HFFc6 (cell line): ENCODE measurements at regions not wholly inside any gene's neighbourhood (a gene's known extent, or its start where the extent isn't known, plus 50 kb on each side); places are given as distances from the start of the nearest gene placed in this dataset.
A peak's percentile ranks its signal among the peaks of the same experiment; 100 is the strongest.

Experiments used
- DNase-seq: peaks from one replicate; pipeline ENCODE4 v3.0.0-alpha.2; 2018
- H3K27ac Mint-ChIP-seq: 2 replicates; pipeline ENCODE4 v1.8.0; 2020; ENCODE audit warnings: mild to moderate bottlenecking, mixed read lengths
- H3K27me3 Mint-ChIP-seq: 2 replicates; pipeline ENCODE4 v1.8.0; 2021; ENCODE audit warnings: mild to moderate bottlenecking, moderate library complexity, mixed read lengths; ENCODE audit not compliant: insufficient read depth
- H3K36me3 Mint-ChIP-seq: 2 replicates; pipeline ENCODE4 v1.8.0; 2021; ENCODE audit warnings: low read depth, mixed read lengths
- H3K4me1 Mint-ChIP-seq: 2 replicates; pipeline ENCODE4 v1.8.0; 2020; ENCODE audit warnings: low read depth, mixed read lengths
- H3K4me3 Mint-ChIP-seq: 2 replicates; pipeline ENCODE4 v1.8.0; 2020; ENCODE audit warnings: mild to moderate bottlenecking, moderate library complexity, mixed read lengths
- H3K9me3 Mint-ChIP-seq: 2 replicates; pipeline ENCODE4 v1.8.0; 2020; ENCODE audit warnings: mild to moderate bottlenecking, mixed read lengths
- TF ChIP-seq, protein P1 (sequence below): fragments of 200-600 bp; sonication (generic); IDR thresholded peaks from 2 replicates; pipeline ENCODE4 v1.5.0; 2021; ENCODE audit warnings: antibody characterized with exemption, mild to moderate bottlenecking

DNA sequence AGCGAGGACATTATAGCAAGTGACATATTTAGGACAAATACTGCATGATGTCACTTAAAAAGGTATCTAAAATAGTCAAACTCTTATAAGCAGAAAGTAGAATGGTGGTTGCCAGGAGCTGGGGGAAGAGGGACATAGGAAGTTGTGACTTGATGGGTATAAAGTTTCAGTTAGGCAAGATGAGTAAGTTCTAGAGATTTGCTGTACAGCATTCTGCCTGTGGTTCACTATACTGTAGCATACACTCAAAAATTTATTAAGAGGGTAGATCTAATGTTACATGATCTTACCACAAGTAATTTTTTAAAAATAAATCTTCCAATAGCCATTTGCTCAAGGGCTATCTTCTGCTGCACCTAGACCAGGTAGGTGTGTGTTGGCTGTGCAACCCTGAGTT, 78.1 kb upstream of the NPAS2 start:
- TF ChIP-seq, protein P1, sequence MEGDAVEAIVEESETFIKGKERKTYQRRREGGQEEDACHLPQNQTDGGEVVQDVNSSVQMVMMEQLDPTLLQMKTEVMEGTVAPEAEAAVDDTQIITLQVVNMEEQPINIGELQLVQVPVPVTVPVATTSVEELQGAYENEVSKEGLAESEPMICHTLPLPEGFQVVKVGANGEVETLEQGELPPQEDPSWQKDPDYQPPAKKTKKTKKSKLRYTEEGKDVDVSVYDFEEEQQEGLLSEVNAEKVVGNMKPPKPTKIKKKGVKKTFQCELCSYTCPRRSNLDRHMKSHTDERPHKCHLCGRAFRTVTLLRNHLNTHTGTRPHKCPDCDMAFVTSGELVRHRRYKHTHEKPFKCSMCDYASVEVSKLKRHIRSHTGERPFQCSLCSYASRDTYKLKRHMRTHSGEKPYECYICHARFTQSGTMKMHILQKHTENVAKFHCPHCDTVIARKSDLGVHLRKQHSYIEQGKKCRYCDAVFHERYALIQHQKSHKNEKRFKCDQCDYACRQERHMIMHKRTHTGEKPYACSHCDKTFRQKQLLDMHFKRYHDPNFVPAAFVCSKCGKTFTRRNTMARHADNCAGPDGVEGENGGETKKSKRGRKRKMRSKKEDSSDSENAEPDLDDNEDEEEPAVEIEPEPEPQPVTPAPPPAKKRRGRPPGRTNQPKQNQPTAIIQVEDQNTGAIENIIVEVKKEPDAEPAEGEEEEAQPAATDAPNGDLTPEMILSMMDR: no peak
- H3K36me3 Mint-ChIP-seq: no peaks in the 10 kb centered on the region
- peak overlapping the region; percentile 99 for H3K27ac Mint-ChIP-seq
- H3K27me3 Mint-ChIP-seq: peaks cover 4% of the 10 kb centered on the region
- peaks cover 57% of the 10 kb centered on the region for H3K4me1 Mint-ChIP-seq
- no peaks in the 10 kb centered on the region for H3K9me3 Mint-ChIP-seq
- peak; percentile 25 for DNase-seq
- peak overlapping the region; percentile 83 for H3K4me3 Mint-ChIP-seq

DNA sequence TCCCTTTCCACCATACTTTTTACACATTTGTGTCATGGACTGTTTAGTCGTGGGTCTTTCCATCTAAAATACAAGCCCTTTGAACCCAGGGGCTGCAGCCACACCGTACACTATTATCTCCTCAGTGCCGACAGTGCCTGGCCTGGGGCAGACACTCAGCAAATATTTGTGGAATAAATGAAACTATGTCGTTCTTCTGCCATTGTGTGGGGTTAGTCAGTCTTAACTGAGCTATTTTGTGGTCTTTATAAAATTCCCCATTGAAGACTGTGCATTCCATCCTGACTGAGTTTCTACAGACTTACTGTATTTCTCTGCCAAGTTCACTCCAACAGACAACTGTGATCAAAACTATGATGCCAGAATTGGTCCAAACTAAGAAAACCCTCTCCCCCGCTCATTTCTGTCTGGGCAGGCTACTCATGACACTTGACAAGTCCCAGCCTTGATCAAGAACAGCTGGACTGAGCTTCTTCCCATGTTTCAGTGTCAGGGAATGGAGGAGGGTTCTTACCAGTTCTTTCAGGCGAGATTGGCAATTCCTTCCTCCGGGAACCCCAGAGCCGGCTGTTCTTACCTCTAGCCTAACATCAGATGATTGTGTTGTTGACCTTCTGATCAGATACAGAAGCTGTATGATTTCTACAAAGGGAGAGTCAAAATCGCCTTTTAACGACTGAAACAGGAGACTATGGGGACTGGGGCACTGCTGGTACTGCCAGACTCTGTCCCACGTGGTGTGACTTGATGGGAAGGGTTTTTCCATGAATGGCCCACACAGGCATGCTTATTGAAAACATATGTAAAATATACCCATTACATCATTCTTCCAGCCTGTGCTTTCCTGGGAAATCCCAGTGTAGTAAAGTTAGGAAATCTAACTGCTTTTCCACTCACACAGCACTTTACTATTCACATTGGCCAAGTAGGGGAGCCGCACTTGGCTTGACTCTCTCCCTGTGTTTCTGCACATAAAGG, 77.4 kb upstream of the NPAS2 start:
- Mint-ChIP-seq H3K27me3 (peaks cover 4% of the 10 kb centered on the region), H3K27ac (peak overlapping the region; percentile 99), H3K36me3 (no peaks in the 10 kb centered on the region)

DNA sequence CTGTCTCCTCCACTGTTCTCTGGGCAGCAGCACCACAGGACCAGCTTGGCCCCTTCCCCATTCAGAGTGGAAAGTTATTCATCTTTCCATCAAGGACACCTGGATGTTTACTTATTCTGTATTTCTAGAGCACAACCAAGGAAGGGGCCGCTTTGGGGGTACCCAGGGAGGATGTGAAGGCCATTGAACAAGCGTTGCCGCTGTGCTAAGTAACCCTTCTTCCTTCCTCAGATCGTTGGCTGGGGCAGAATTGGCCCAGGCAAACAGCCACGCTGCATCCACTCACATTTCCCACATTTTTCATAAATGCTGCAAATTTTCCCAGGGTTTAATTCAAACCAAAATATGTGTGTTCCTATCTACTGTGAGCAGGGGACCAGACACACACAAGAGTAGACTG, 76.2 kb upstream of the NPAS2 start:
- Mint-ChIP-seq H3K36me3 (no peaks in the 10 kb centered on the region), H3K27me3 (peaks cover 4% of the 10 kb centered on the region), H3K9me3 (no peaks in the 10 kb centered on the region), H3K4me3 (no peak overlapping the region), H3K4me1 (peaks cover 75% of the 10 kb centered on the region), H3K27ac (no peak overlapping the region; the same call in 1 of the 2 replicates)
- TF ChIP-seq, protein P1: no peak
- DNase-seq: no peak

More for the DNA sequence above, 77.4 kb upstream of the NPAS2 start:
- peak; percentile 97 for DNase-seq
- Mint-ChIP-seq H3K9me3 (no peaks in the 10 kb centered on the region), H3K4me3 (peak overlapping the region; percentile 83), H3K4me1 (peaks cover 63% of the 10 kb centered on the region)
- TF ChIP-seq, protein P1: no peak

DNA sequence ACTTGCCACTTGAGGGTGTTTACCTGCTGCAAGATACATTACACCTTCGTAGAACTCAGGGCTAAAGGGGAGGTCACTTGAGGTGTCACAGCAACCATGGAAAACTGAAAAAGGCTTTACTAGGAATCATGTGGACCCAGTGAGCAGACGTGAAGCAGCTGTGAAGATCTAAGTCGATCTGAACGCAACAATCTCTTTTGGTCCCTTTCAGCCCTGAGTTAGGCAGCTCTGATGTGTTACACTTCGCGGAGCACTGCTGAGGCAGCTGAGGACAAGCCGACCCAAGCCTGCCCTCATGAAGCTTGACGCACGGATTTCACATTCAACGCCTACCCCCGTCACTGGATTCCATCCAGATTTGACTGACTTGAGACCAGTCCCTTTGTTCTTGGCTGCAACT, 75.8 kb upstream of the NPAS2 start:
- Mint-ChIP-seq H3K27ac (no peak overlapping the region; the same call in 1 of the 2 replicates), H3K4me3 (no peak overlapping the region), H3K36me3 (no peaks in the 10 kb centered on the region), H3K27me3 (peaks cover 4% of the 10 kb centered on the region), H3K4me1 (peaks cover 79% of the 10 kb centered on the region), H3K9me3 (no peaks in the 10 kb centered on the region)
- TF ChIP-seq, protein P1: no peak
- DNase-seq: no peak

DNA sequence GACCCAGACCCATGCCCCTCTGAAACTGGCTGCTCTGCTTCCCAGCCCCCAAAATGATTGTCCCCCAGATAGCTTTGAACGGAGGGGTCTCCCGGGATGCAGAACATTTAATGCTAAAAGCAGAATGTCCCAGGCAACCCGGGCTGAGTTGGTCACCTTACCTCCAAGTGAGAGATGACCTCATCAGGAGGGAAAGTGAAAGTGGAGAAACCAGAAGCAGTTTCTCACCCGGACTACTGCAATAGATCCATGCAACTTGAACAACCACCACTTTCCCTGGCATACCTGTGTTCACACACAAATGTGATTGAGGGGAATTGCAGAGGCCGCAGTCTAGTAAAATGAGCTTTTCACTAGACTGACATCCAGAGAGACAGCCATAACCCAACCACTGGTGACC, 75.3 kb upstream of the NPAS2 start:
- no peak overlapping the region for H3K4me3 Mint-ChIP-seq
- DNase-seq: no peak
- no peak overlapping the region for H3K27ac Mint-ChIP-seq
- no peaks in the 10 kb centered on the region; the same call in 1 of the 2 replicates for H3K36me3 Mint-ChIP-seq
- peaks cover 83% of the 10 kb centered on the region for H3K4me1 Mint-ChIP-seq
- no peaks in the 10 kb centered on the region for H3K9me3 Mint-ChIP-seq
- H3K27me3 Mint-ChIP-seq: peaks cover 4% of the 10 kb centered on the region
- TF ChIP-seq, protein P1: no peak
